GM12878 (cell line): ENCODE measurements at regions not wholly inside any gene's neighbourhood (a gene's known extent, or its start where the extent isn't known, plus 50 kb on each side); places are given as distances from the start of the nearest gene placed in this dataset.

Source experiments
- BRCA1 ChIP-seq: IDR thresholded peaks from 2 replicates; pipeline ENCODE4 v1.6.1; 2011; ENCODE audit warnings: low read depth, low read length, improper control_type of control experiment
- CEBPB ChIP-seq, 2 experiments: fragments of 150-350 bp in 1 of 2; IDR thresholded peaks; 2 replicates each; pipeline ENCODE4 v1.6.1; 2012 to 2014; ENCODE audit warnings: low read depth in 2 of 2, low read length in 2 of 2, borderline replicate concordance in 1 of 2, inconsistent platforms in 1 of 2
- CHD2 ChIP-seq: IDR thresholded peaks from 2 replicates; pipeline ENCODE4 v1.6.1; 2011; ENCODE audit warnings: low read depth, low read length, improper control_type of control experiment, borderline replicate concordance
- DPF2 ChIP-seq: fragments of 450-650 bp; IDR thresholded peaks from 2 replicates; pipeline ENCODE4 v1.6.1; 2017; ENCODE audit warnings: mild to moderate bottlenecking
- EGR1 ChIP-seq, 2 experiments: IDR thresholded peaks; 1 replicate in 1 of 2; 2 replicates in 1 of 2; pipeline ENCODE4 v1.6.1; 2011 to 2012; ENCODE audit warnings: low read depth in 2 of 2, low read length in 2 of 2, borderline replicate concordance in 1 of 2, mild to moderate bottlenecking in 1 of 2, moderate library complexity in 1 of 2
- FOXM1 ChIP-seq: IDR thresholded peaks from 2 replicates; pipeline ENCODE4 v1.6.1; 2012; ENCODE audit warnings: low read depth, mild to moderate bottlenecking, inconsistent platforms, low read length, moderate library complexity
- JUNB ChIP-seq: IDR thresholded peaks from 2 replicates; pipeline ENCODE4 v1.6.1; 2016; ENCODE audit warnings: antibody characterized with exemption, mild to moderate bottlenecking
- JUND ChIP-seq: IDR thresholded peaks from 2 replicates; pipeline ENCODE4 v1.6.1; 2012; ENCODE audit warnings: low read depth, mild to moderate bottlenecking, low read length, improper control_type of control experiment, moderate library complexity
- KDM1A ChIP-seq: fragments of 200-600 bp; sonication (generic); IDR thresholded peaks from 2 replicates; pipeline ENCODE4 v1.6.1; 2016; ENCODE audit warnings: borderline replicate concordance
- NBN ChIP-seq: fragments of 450-650 bp; IDR thresholded peaks from 2 replicates; pipeline ENCODE4 v1.6.1; 2016
- NFYA ChIP-seq: IDR thresholded peaks from 2 replicates; pipeline ENCODE4 v1.6.1; 2011; ENCODE audit warnings: low read depth, mild to moderate bottlenecking, low read length, improper control_type of control experiment, borderline replicate concordance
- NR2C1 ChIP-seq: fragments of 450-650 bp; IDR thresholded peaks from 2 replicates; pipeline ENCODE4 v1.6.1; 2017; ENCODE audit warnings: antibody characterized with exemption, mild to moderate bottlenecking, moderate library complexity
- NR2F1 ChIP-seq: fragments of 450-650 bp; conservative IDR thresholded peaks from 2 replicates; pipeline ENCODE4 v1.6.1; 2017; ENCODE audit warnings: mild to moderate bottlenecking
- PAX5 ChIP-seq: IDR thresholded peaks from 2 replicates; pipeline ENCODE4 v1.6.1; 2011; ENCODE audit warnings: low read depth, low read length, borderline replicate concordance
- PKNOX1 ChIP-seq: fragments of 450-650 bp; IDR thresholded peaks from 2 replicates; pipeline ENCODE4 v1.6.1; 2016; ENCODE audit warnings: mild to moderate bottlenecking
- POU2F2 ChIP-seq: IDR thresholded peaks from 3 replicates; pipeline ENCODE4 v1.6.1; 2011; ENCODE audit warnings: low read depth, mild to moderate bottlenecking, low read length, borderline replicate concordance
- RCOR1 ChIP-seq: conservative IDR thresholded peaks from 2 replicates; pipeline ENCODE4 v1.6.1; 2012; ENCODE audit warnings: low read depth, low read length, improper control_type of control experiment
- SIN3A ChIP-seq: IDR thresholded peaks from 2 replicates; pipeline ENCODE4 v1.6.1; 2012; ENCODE audit warnings: low read depth, low read length, improper control_type of control experiment
- SREBF1 ChIP-seq: IDR thresholded peaks from 2 replicates; pipeline ENCODE4 v1.6.1; 2012; ENCODE audit warnings: mild to moderate bottlenecking, low read length
- SRF ChIP-seq, 2 experiments: IDR thresholded peaks; 2 replicates each; pipeline ENCODE4 v1.6.1; 2011; ENCODE audit warnings: low read depth in 2 of 2, low read length in 2 of 2, mild to moderate bottlenecking in 1 of 2, moderate library complexity in 1 of 2
- TBL1XR1 ChIP-seq: IDR thresholded peaks from 2 replicates; pipeline ENCODE4 v1.6.1; 2012; ENCODE audit warnings: low read depth, low read length, improper control_type of control experiment
- ZNF274 ChIP-seq: IDR thresholded peaks from one replicate; pipeline ENCODE4 v1.8.0; 2011; ENCODE audit not compliant: insufficient read length, insufficient read depth
- ZNF622 ChIP-seq: fragments of 450-650 bp; IDR thresholded peaks from 2 replicates; pipeline ENCODE4 v1.6.1; 2017; ENCODE audit warnings: mild to moderate bottlenecking, inconsistent platforms
- TF ChIP-seq, protein P1 (sequence below): fragments of 450-650 bp; IDR thresholded peaks from 2 replicates; pipeline ENCODE4 v1.6.1; 2017; ENCODE audit warnings: mild to moderate bottlenecking, moderate library complexity
- TF ChIP-seq, protein P2 (sequence below): fragments of 450-650 bp; IDR thresholded peaks from 2 replicates; pipeline ENCODE4 v1.6.1; 2017; ENCODE audit warnings: mild to moderate bottlenecking
- TF ChIP-seq, protein P3 (sequence below): IDR thresholded peaks from 2 replicates; pipeline ENCODE4 v1.6.1; 2011; ENCODE audit warnings: low read depth, low read length, improper control_type of control experiment, borderline replicate concordance

- TF ChIP-seq NFYA, result no peak
- TF ChIP-seq, protein P1, sequence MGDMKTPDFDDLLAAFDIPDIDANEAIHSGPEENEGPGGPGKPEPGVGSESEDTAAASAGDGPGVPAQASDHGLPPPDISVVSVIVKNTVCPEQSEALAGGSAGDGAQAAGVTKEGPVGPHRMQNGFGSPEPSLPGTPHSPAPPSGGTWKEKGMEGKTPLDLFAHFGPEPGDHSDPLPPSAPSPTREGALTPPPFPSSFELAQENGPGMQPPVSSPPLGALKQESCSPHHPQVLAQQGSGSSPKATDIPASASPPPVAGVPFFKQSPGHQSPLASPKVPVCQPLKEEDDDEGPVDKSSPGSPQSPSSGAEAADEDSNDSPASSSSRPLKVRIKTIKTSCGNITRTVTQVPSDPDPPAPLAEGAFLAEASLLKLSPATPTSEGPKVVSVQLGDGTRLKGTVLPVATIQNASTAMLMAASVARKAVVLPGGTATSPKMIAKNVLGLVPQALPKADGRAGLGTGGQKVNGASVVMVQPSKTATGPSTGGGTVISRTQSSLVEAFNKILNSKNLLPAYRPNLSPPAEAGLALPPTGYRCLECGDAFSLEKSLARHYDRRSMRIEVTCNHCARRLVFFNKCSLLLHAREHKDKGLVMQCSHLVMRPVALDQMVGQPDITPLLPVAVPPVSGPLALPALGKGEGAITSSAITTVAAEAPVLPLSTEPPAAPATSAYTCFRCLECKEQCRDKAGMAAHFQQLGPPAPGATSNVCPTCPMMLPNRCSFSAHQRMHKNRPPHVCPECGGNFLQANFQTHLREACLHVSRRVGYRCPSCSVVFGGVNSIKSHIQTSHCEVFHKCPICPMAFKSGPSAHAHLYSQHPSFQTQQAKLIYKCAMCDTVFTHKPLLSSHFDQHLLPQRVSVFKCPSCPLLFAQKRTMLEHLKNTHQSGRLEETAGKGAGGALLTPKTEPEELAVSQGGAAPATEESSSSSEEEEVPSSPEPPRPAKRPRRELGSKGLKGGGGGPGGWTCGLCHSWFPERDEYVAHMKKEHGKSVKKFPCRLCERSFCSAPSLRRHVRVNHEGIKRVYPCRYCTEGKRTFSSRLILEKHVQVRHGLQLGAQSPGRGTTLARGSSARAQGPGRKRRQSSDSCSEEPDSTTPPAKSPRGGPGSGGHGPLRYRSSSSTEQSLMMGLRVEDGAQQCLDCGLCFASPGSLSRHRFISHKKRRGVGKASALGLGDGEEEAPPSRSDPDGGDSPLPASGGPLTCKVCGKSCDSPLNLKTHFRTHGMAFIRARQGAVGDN, result peak; percentile 71
- peak; percentile 30; the same call in 1 of the 2 replicates for TF ChIP-seq TBL1XR1
- no peak for TF ChIP-seq NR2C1
- 0 out of 2 replicates have a peak, but pooled peaks have one; percentile 20 for TF ChIP-seq PAX5
- peak; percentile 96 for TF ChIP-seq DPF2
- peak; percentile 53 for TF ChIP-seq PKNOX1
- no peak for TF ChIP-seq CEBPB (IDR thresholded peaks at IDR 0.05; ENCODE audit: borderline replicate concordance in 1 of 2, low read depth in 2 of 2, low read length in 2 of 2)
- peak; percentile 66 for TF ChIP-seq NBN
- TF ChIP-seq RCOR1, result 0 out of 2 replicates have a peak, but pooled peaks have one; percentile 40
- TF ChIP-seq ZNF274, result no peak
- TF ChIP-seq EGR1 (IDR thresholded peaks at IDR 0.05; ENCODE audit: borderline replicate concordance in 1 of 2, low read depth in 2 of 2, low read length in 2 of 2), result no peak
- no peak for TF ChIP-seq BRCA1
- TF ChIP-seq POU2F2, result peak; percentile 27; the same call in 1 of the 3 replicates
- TF ChIP-seq JUNB, result peak; percentile 97
- no peak for TF ChIP-seq KDM1A
- TF ChIP-seq, protein P2, sequence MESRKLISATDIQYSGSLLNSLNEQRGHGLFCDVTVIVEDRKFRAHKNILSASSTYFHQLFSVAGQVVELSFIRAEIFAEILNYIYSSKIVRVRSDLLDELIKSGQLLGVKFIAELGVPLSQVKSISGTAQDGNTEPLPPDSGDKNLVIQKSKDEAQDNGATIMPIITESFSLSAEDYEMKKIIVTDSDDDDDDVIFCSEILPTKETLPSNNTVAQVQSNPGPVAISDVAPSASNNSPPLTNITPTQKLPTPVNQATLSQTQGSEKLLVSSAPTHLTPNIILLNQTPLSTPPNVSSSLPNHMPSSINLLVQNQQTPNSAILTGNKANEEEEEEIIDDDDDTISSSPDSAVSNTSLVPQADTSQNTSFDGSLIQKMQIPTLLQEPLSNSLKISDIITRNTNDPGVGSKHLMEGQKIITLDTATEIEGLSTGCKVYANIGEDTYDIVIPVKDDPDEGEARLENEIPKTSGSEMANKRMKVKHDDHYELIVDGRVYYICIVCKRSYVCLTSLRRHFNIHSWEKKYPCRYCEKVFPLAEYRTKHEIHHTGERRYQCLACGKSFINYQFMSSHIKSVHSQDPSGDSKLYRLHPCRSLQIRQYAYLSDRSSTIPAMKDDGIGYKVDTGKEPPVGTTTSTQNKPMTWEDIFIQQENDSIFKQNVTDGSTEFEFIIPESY, result no peak
- TF ChIP-seq NR2F1, result peak; percentile 64; the same call in 1 of the 2 replicates
- peak; percentile 86 for TF ChIP-seq JUND
- TF ChIP-seq CHD2, result 0 out of 2 replicates have a peak, but pooled peaks have one; percentile 48
- TF ChIP-seq SREBF1, result no peak
- TF ChIP-seq, protein P3, sequence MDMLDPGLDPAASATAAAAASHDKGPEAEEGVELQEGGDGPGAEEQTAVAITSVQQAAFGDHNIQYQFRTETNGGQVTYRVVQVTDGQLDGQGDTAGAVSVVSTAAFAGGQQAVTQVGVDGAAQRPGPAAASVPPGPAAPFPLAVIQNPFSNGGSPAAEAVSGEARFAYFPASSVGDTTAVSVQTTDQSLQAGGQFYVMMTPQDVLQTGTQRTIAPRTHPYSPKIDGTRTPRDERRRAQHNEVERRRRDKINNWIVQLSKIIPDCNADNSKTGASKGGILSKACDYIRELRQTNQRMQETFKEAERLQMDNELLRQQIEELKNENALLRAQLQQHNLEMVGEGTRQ, result peak; percentile 60; the same call in 1 of the 2 replicates
- TF ChIP-seq SRF (IDR thresholded peaks at IDR 0.05; ENCODE audit: low read depth in 2 of 2, low read length in 2 of 2), result no peak
- no peak for TF ChIP-seq ZNF622
- TF ChIP-seq FOXM1, result peak; percentile 40; the same call in 1 of the 2 replicates
- TF ChIP-seq SIN3A, result no peak
These were observed 277.6 kb upstream of the SORCS1 start (continued) for GRCh38 chr10:107442035-107442505.
